ENCODE measurements at regions not wholly inside any gene's neighbourhood (a gene's known extent, or its start where the extent isn't known, plus 50 kb on each side); places are given as distances from the start of the nearest gene placed in this dataset.
"Not testable (repeated sequence)": the region's sequence is repeated elsewhere in the genome, so short reads cannot be mapped to it uniquely, and the experiment has no call there.

DNA sequence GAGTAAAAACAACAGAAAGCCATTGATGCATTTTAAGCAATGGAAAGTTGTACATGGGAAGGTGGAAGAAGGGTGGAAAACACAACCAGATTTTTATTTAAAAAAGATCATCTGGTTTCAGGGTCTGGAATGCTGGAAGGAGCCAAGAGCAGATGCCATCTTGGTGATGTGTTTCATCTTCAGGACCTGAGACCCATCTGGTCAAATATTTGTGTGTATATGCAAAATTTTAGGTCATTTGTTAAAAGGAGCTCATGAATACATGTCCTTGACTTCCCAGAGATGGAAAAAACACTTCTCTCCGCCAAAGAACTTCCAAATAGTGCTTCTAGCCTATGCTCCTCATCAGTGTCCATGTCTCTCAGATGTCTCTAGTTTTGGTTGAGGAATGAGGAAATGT lies 110.6 kb upstream of the GDNF start:
- H3K9me3 ChIP-seq, result no peaks in the 10 kb centered on the region
- no peaks in the 10 kb centered on the region for H3K27me3 ChIP-seq
- no peak overlapping the region for H3K4me3 ChIP-seq
- TF ChIP-seq CTCF (IDR thresholded peaks at IDR 0.05), result no peak
- intact Hi-C loops (cut with DNase I), result no loop called here
- ATAC-seq (no peak), DNase-seq (no peak), FAIRE-seq (no peak)
- no peaks in the 10 kb centered on the region for H3K4me1 ChIP-seq
- H3K36me3 ChIP-seq, result no peaks in the 10 kb centered on the region
- no peak overlapping the region for H3K27ac ChIP-seq
- 64 to 68% methylated on average over 1 of the region's 1 CpG for WGBS, 2 donors

DNA sequence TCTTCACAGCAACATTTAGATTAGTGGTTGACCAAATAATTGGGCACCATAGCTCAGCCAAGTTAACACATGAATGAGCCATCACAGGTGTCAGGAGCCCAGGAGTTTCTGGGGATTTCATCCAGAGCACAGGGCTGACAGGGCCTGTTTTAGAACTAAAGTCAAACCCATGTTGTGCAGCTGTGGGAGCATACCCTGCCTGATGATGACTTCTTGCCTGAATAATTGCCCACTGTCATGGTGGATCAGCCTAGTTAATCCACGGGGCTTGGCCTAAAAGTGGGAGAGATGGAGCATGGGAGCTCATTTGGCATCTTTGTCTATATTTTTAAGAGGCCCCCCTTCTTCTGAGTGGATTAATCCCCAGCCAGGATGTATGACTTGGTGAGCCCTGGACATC lies 105.6 kb upstream of the GDNF start:
- Histone ChIP-seq H3K36me3 (no peaks in the 10 kb centered on the region), H3K9me3 (no peaks in the 10 kb centered on the region), H3K4me3 (no peak overlapping the region), H3K27me3 (no peaks in the 10 kb centered on the region), H3K27ac (no peak overlapping the region), H3K4me1 (no peaks in the 10 kb centered on the region)
- TF ChIP-seq CTCF (IDR thresholded peaks at IDR 0.05), result no peak
- no peak for DNase-seq
- intact Hi-C loops (cut with DNase I), result no loop called here
- no peak for ATAC-seq
- FAIRE-seq, result no peak
- WGBS, 2 donors, result 81% methylated on average over 1 of the region's 1 CpG

DNA sequence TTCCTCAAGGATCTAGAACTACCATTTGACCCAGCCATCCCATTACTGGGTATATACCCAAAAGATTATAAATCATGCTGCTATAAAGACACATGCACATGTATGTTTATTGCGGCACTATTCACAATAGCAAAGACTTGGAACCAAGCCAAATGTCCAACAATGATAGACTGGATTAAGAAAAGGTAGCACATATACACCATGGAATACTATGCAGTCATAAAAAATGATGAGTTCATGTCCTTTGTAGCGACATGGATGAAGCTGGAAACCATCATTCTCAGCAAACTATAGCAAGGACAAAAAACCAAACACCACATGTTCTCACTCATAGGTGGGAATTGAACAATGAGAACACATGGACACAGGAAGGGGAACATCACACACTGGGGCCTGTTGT lies 103.3 kb upstream of the GDNF start:
- H3K4me3 ChIP-seq; H3K9me3 ChIP-seq; H3K4me1 ChIP-seq; ATAC-seq; DNase-seq; FAIRE-seq; intact Hi-C loops (cut with DNase I); H3K27me3 ChIP-seq; H3K27ac ChIP-seq; H3K36me3 ChIP-seq: not testable (repeated sequence)
- WGBS, 2 donors, result 91 to 93% methylated on average over 2 of the region's 2 CpGs

- no peaks in the 10 kb centered on the region for H3K36me3 ChIP-seq
- intact Hi-C loops (cut with DNase I), result no loop called here
- H3K27ac ChIP-seq, result no peak overlapping the region
- H3K4me1 ChIP-seq, result no peaks in the 10 kb centered on the region
- no peak for TF ChIP-seq CTCF (IDR thresholded peaks at IDR 0.05)
- H3K27me3 ChIP-seq, result no peaks in the 10 kb centered on the region
- FAIRE-seq (no peak), ATAC-seq (no peak), DNase-seq (no peak)
- no peaks in the 10 kb centered on the region for H3K9me3 ChIP-seq
- WGBS, 2 donors, result 46 to 50% methylated on average over 4 of the region's 4 CpGs
- H3K4me3 ChIP-seq, result no peak overlapping the region
Measured at GRCh38 chr5:37940931-37941623, 101.2 kb upstream of the GDNF start.

- intact Hi-C loops (cut with DNase I), result no loop called here
- H3K27me3 ChIP-seq, result no peaks in the 10 kb centered on the region
- FAIRE-seq, result no peak
- no peaks in the 10 kb centered on the region for H3K9me3 ChIP-seq
- DNase-seq, result no peak
- no peaks in the 10 kb centered on the region for H3K4me1 ChIP-seq
- no peak for ATAC-seq
- H3K4me3 ChIP-seq, result no peak overlapping the region
- no peaks in the 10 kb centered on the region for H3K36me3 ChIP-seq
- 81 to 92% methylated on average over 2 of the region's 2 CpGs for WGBS, 2 donors
- no peak overlapping the region for H3K27ac ChIP-seq
- TF ChIP-seq CTCF (IDR thresholded peaks at IDR 0.05), result no peak
Measured at GRCh38 chr5:37938861-37939260, 99.0 kb upstream of the GDNF start.

Measured in pancreas (tissue), 10 donors.